ENCODE measurements at regions not wholly inside any gene's neighbourhood (a gene's known extent, or its start where the extent isn't known, plus 50 kb on each side); places are given as distances from the start of the nearest gene placed in this dataset.

DNA sequence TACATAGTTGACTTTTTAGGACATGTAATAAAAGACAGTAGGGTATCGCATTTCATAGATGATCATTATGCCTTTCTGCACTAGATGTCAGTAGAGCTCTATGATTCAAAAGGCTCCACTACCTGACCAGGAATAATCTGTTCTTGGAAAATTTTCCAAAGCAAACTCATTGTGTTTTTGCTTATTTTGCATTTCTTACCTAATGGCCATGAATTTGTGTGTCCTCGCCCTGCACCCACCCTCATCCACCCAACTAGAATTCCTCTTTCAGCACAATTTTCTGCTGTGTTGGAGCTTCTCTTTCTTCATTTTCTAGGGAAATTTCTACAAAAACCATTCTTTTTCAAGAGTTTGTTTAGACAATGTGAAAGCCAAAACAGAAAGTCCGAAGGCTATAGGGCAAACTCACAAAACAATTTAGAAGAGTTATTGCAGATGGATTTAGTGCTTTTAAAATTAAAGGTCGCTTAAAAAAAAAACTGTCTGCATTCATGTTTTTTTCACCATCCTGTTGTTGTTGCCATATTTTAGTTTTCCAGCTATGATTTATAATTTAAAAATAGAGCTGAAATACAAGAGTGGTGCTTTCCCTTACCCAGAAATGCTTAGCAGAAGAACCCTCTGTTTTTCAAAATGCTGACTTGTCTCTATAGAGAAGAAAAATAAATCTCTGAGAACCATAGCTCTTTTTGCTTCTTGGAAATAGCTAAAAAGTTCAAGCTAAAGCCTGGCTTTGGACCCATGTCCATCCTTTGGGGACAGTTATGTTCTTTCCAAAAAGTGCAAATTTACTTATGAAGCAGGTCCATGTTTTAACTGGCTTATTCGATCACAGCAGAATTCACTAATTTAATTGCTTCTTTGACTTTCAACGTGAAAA lies 183.7 kb downstream of the SPATA18 start:
- peak; percentile 20 for DNase-seq

DNA sequence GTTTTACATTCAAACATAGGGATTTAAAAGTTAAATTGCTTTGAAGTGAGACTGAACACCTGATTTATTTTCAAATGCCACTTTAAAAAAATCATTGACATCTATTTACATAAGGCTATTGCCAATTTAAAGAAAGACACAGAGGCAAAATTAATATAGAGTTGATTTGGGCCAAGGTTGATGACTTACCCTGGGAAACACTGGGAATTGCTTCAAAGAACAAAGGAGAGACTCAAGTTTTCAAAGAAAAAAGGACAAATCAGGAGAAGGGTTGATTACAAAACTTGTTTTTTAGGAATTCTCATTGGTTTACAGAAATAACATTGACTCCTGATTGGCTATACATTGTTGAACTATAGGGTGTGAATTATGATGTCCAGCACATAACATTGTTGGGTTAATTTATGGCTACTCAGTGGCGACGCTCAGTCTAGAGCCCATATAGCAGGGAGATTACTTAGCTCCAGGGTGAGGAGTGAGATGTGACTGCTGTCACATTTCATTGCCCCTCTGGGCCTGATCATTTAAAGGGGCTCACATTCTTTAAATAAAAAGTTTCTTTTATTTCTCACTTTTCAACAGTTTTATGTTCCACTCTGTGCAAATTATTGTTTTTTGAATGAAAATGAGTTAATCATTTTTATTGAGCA lies 184.6 kb downstream of the SPATA18 start:
- DNase-seq = no peak

DNA sequence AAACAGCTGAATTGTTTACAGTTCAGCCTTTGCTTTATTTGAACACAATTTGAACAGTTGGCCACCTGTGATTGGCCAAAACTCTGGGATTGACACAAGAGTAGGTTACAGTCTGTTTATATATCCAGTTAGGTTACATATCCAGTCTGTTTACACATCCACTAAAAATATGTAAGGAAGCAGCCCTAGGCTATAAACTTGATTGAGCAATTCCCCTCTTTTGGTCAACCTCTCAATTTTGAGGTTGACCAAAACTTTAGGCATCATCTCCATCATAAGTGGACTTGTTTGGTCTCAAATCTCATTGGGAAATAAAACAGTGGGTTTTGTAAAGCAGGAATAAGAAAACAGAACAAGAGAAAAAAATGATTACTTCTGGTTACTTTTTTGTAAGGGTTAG lies 190.8 kb downstream of the SPATA18 start:
- no peak for DNase-seq

DNA sequence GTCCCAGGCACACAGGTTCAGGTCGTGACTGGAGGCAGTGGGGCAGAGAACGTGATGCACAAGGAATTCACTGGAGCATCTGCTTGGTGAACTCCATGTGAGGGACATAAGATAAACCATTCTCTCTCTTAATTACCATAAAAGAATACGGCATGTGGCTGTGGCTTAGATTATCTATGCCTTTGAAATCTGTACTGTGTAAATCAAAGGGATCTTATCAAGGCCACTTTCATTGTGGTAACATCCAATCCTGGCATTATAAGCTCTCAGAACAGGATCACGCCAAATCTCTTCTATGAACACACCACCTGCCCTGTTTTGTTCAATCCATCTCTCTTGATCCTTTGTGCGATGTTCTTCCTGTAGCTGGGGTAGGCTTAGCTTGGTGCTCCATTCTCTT lies 192.3 kb downstream of the SPATA18 start:
- DNase-seq = no peak

DNA sequence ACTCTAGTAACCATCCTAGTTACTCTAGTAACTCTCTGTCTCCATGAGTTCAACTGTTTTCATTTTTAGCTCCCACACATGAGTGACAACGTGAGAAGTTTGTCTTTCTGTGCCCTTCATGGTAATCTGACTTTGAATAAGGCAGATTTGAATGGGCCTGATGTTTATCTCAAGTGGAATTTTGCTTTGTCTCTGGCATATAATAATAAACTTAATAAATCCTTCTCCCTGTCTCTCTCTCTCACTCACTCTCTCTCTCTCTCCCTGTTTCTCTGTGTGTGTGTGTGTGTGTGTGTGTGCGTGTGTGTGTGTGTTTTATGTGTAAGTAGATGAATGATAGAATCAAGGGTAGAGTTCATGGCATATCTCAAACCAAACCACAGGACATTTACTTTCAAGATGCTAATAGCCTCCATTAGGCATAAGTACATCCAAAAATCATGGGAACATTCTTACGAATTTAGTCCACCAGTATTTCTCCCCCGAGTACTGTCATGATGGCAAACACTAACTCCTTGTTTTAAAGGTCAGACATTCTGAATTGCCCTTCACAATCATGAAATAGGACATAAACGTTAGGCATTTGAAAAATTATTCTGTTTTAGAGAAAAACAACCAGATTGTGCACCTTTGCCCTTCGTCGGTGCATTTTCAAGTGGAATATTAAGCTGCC lies 193.1 kb downstream of the SPATA18 start:
- DNase-seq = no peak

DNA sequence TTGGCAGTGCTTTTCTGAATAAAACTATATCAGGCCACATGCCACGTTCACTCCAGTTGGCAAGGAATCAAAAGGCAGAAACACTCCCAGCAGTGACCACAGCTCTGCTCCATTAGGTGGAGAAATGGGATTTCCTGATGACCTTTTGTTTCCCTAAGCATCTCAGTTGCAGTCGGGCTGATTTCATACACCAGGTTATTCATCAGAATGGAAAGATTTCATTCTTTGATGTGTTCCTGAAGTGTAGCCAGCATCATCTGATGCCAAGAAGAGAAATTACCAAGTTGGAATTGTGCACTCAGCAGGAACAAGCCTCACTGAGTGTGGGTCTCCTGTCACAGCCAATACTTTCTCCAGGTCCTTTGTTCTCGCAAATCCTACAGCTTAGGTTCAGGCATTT lies 193.7 kb downstream of the SPATA18 start:
- no peak for DNase-seq

DNA sequence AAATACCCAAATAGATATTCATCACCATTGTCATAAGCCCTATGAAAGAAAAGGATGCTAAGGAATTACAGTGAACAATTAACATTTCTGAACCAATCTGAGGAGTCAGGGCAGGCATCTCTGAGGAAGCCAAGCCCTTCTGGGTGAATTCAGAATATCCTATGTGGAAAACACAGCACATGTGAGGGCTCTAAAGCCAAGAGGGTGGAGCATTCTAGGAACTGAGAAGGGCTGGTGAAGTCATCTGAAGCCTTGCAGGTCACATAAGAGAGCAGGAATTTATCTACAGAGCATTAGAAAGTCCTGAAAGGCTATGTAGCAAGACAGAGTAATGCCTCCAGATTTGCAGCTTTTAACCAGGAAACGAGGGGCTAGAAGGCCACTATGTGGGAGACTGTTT lies 195.7 kb downstream of the SPATA18 start:
- DNase-seq = no peak

DNA sequence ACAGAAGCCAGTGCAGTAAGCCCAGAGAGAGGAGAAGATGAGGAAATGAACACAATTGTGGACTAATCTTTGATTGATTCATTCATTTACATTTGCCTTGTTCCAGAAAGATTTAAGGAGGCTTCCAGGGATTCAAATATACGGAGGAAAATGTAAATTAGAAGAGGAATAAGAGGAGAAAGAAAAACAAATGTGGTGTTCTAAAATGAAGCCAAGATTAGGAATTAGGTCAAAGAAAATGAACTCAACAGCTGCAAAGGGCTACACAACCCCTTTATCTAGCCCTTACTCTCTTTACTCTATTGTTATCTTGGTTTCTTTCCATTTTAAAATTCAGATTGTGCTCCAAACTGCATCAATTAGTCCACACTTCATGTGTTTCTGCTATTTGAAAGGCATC lies 196.8 kb downstream of the SPATA18 start:
- no peak for DNase-seq

DNA sequence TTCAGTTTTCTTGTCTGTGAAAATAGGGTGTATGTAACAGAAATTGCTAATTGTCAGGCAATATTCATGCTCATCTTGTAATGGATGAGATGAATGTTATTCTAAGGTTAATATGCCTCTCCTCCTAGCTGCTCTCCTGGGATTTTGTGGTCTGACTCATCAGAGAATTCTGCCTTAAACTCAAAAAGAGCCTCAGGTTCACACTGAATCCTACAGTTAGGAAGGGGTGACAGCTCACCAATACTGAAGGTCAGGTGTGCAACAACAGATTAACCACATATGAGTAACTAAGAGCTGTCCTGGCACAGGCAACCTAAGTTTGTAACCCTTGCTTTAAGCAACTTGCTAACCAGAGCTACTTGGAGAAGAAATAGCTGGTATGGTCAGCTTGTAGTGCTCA lies 197.7 kb downstream of the SPATA18 start:
- DNase-seq = no peak

DNA sequence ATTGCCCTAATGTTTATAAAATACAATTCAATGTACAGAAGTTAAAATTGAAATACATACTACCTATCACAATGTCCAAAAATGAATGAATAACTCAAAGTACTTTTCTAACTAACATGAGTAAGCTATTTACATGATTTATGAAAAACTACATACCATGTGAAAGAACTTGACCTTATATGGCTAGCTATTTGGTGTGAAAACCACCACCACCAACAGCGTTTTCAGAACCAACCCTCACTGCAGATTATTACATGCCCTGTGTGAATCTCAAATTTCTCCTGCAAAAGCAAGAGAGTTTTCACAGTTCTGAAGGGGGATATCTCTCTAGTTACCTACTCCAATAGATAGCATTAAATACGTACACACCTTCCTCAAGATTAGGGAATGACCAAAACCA lies 198.5 kb downstream of the SPATA18 start:
- DNase-seq = no peak

DNA sequence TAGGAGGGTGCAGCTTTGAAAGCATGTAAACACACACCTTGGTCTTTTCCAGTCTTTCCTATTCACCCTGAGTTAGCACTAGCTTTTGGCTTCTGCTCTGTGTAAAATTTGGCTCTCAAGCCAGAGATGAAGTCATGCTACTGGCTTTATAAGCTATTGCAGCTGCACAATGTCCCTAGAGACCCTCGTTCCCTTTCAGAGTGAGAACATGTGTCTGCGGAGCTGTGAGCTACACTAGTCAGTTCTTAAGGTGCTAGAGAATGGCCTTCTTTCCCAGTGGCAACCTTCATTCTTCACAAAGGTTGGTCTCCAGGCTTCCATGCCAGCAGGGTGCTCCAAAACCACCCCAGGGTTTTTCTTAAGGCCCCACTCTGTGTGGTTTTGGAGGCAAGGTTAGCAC lies 199.1 kb downstream of the SPATA18 start:
- no peak for DNase-seq

DNA sequence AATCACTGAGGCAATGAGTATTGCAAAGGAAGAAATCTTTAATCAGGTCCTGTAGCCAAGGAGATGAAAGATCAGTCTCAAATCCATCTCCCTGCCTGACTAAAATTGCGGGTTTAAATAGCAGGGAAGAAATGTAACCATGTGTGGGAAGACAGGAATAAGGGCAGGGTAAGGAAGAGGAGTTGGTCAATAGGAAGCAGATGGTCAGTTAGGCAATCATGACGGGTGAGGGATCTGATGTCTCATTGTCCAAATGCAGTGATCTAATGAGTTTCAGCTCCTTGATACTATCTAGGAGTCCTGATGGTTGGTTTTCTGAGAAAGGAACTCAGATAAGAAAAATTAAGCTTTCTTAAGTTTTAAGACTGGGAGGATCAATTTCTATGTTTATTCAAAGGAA lies 200.8 kb downstream of the SPATA18 start:
- no peak for DNase-seq

DNA sequence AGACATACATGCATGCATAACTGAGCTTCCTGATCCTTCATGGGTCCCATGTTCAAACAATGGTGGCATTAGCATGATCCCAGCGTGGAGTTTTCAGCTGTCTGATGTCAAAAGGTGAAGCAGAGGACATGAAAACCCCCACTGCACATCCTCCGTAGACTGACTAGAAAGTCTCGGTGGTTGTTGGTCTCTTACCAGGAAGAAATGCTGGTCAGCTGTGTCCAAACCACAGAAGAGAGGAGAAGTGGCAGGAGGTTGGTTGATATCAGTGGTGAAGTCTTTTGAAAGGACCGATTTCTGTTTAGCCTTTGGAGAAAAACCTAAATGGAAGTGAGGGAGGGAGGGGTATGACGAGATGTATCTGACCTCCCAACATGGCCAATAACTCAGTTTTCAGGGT lies 201.9 kb downstream of the SPATA18 start:
- DNase-seq = no peak

DNA sequence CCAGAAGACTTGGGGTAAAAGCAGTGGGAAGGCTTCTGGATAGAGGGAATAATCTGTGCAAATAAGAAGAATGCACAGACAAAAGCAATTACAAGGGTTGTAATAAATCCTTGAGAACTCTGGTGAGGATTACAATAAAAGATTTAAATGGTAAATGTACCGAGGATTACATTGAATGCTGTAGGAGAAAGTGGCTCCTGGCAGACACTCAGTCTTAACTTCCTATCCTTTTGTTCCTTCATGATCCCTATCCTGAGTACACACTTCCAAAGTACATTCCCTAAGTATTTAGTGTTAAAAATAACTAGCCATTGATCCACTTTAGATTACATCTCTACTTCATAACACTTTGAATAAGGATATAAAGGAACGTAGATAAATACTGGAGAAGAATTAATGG lies 205.4 kb downstream of the SPATA18 start:
- DNase-seq = no peak

DNA sequence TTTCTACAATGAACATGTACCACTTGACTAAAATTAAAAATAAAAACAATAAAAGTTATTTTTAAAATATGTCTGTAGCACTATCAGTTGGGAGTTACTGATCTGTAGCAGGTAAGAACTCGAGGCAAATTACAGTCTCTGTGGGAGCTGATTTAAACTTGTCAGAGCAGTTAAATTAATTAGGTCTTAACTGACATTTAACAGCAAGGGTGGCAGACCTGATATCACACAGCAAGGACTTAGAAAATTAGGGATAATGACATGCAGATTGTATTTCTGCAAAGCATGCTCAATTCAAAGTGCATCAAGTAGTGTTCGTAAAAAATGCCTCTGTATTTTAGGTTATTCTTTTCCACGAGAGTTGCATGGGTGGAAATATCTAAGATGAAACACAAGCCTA lies 208.9 kb downstream of the SPATA18 start:
- DNase-seq = no peak

DNA sequence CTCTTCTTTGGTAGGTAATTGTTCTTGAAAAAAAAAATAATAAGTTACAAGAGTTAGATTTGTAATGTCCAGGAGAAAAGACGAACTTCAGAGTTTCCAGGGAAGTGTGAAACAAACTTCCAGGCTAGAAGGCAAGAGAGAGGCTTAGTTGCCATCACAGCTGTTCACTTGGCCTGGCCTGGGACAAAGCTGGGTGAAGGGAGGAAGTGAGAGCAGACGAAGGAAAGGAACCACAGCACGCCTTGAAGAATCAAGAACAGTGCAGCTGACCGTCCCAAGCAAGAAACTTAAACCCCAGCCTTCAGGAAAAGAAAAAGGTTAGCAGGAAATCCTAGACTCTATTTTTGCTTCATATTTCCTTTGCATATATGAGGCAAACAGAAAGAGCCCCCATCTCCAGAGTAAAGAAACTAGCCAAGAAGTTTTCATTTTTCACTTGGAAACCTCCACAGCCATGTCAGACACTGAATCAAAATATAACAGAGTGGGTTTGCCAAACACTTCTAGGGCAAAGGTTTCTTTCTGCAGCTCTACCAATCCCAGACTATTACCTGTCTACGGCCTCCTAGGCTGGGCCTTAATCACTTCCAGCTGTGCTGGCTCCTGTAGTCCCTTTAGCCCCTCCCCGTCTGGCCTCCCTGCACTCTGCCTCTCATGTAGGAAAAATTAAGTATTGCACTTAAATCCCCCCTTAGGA lies 209.6 kb downstream of the SPATA18 start:
- no peak for DNase-seq

DNA sequence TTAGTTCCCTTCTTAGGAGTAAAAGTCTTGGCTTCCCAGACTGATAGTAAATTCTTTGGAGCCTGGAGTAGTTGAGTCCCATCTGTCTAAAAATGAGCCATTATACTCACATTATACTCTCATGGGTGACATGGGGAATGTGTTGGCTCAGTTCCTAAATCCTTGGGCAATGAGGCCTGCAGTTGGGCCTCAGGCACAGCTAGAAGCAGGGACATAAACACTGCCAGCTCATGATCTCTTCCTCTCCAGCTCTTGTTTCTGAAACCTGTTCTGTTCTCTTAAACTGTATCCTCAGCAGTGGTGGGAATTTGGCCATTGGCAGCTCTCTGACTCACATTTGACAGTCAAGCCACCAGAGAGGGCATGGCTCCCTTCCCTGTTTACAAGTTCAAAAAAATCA lies 212.5 kb downstream of the SPATA18 start:
- DNase-seq = peak; percentile 4

DNA sequence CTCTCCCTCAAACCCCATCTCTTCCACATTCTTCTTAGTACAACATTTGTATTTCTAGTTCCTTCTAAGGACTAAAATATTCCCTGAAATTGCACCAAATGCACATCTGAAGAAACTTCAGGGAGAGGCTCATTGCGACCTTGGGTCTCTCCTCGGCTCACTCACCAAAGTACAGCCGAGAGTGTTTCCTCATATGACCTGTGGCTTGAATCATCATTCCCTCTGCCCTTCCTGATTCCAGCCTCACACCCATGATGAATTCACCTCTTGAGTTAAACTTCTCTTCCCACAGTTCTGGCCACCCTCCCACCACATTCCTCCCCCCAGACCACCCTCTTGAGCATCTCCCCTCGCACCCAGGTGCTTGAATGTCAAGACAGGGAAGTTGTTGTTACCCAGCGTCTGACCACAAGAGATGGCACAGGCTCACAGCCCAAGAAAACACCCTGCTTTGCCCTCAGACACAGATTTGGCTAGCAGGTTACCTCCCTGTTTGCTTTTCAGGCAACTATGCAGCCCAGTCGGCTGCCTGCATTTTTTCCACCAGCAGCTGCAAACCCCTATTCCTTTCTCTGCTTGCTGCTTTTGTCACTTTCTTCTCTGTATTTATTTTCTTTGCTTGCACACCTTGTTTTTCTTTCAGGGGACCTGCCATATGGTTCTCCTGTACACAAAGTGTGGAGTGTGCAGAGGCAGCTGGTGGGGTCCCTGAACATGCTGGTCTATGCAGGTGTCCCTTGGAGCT lies 214.8 kb downstream of the SPATA18 start:
- DNase-seq = no peak

DNA sequence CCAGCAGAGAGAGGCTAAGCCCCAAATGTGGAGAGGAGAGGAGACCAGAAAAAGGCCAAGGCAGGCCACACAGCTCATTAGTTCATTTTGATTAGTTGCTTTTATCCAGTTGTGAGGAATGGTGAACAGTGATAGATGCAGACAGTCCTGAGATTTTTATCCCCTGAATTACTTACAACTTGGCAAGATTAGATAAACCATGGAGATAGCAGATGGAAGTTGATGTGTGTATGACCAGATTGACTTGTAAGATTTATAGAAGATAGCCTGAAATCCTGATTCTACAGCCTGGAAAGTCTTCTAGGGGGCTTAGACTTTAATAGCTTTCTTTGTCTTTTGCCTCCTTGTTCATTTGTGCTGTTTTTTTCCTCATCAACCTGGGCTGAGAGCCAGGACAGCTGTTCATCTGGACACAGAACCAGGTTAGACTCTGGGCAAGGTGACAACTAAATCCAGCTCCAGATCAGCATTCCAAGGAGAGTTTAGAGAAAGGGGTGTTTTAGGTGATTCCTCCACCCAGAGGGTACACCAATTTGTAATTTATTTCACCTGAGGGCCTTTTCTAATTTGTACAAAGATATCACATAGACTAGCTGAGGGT lies 215.5 kb downstream of the SPATA18 start:
- no peak for DNase-seq

DNA sequence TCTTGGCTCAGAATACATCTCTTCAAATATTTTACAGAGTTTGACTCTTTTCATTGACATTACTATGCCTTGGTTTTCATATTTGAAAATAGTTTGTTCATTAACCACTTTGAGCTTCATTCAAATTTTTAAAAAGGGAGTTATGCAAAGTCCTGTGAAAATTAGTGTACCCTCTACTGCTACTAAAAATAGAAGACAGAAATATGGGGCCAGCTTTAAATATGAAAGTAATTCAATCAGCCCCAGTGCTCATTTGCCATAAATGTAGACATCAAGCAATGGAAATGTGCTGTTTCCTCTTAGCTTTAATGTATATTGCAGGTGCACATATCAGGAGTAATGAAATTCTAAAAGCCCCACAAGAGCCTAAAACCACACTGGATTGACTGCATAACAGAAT lies 218.7 kb downstream of the SPATA18 start:
- no peak for DNase-seq

DNA sequence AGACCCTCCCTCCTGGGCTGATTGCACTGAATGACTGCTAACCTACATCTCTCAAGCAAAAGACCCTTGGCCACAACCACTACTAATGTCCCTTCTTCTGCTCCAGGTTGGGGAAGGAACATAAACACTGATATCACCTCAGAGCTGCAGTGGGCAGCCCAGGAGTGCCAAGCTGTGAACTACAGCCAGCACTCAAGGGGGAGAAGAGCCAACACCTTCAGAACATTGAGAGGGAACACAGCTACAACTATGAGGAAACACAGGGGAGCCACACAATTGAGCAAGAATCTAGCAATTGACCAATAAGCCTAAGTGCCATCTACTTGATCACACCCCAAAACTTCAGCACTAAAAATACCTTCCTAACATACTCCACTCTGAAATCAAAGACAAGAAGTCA lies 222.8 kb downstream of the SPATA18 start:
- DNase-seq = no peak

DNA sequence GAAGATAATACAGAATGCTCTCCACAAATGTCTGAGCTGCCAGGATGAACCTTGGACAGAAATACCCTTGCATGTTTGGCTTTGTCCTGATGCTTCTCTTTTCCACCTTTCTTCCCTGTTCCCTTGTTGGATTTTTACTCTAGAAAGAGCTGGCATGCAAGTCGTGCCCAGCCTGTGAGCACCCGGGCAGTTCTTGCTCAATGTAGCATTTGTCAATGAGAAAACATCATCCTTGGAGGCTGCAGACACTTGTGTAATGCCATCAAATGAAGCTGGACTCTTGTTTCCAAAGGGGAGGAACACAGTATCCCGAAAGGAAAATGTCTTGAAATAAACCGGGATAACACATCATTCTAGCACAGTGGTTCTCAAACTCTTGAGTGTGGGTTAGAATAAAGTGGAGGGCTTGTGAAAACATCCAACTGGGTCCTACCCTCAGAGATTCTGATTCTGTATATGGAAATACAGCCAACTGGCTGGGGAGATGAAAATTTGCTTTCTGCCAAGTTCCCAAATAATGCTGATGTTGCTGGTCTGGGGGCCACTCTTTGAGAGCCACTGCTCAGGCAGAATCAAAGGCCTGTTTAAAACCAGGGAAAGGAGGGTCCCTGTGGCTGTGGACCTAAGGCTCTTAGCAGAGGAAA lies 237.2 kb downstream of the SPATA18 start:
- DNase-seq = no peak

All from EL (cell line).